ENCODE measurements at regions not wholly inside any gene's neighbourhood (a gene's known extent, or its start where the extent isn't known, plus 50 kb on each side); places are given as distances from the start of the nearest gene placed in this dataset.

- H3K36me3 ChIP-seq (ENCODE audit: low read depth, missing control alignments): no peaks in the 10 kb centered on the region
- H3K9me3 ChIP-seq: no peaks in the 10 kb centered on the region
- no peak for DNase-seq
- TF ChIP-seq POLR2A (IDR thresholded peaks at IDR 0.05) (no peak), CTCF (IDR thresholded peaks at IDR 0.05) (no peak)
- intact Hi-C loops (cut with DNase I; ENCODE audit: low total_unique reads): no loop called here
- H3K4me1 ChIP-seq: no peaks in the 10 kb centered on the region
- H3K27ac ChIP-seq: no peak overlapping the region
- WGBS, 2 donors: 76 to 89% methylated on average over 6 of the region's 6 CpGs
- no peaks in the 10 kb centered on the region for H3K27me3 ChIP-seq
- H3K4me3 ChIP-seq: no peak overlapping the region
Measured at GRCh38 chr15:61682891-61683735, 377.1 kb downstream of the VPS13C start.

GRCh38 chr15:61681676-61682075, 378.6 kb downstream of the VPS13C start:
- Histone ChIP-seq H3K27me3 (no peaks in the 10 kb centered on the region), H3K27ac (no peak overlapping the region), H3K36me3 (ENCODE audit: low read depth, missing control alignments) (no peaks in the 10 kb centered on the region), H3K4me1 (no peaks in the 10 kb centered on the region), H3K4me3 (no peak overlapping the region), H3K9me3 (no peaks in the 10 kb centered on the region)
- no peak for DNase-seq
- WGBS, 2 donors: 88 to 92% methylated on average over 2 of the region's 2 CpGs
- intact Hi-C loops (cut with DNase I; ENCODE audit: low total_unique reads): no loop called here
- TF ChIP-seq CTCF (IDR thresholded peaks at IDR 0.05) (no peak), POLR2A (IDR thresholded peaks at IDR 0.05) (no peak)

GRCh38 chr15:61681038-61681418, 379.2 kb downstream of the VPS13C start:
- Histone ChIP-seq H3K36me3 (ENCODE audit: low read depth, missing control alignments) (no peaks in the 10 kb centered on the region), H3K27ac (no peak overlapping the region), H3K27me3 (no peaks in the 10 kb centered on the region), H3K9me3 (no peaks in the 10 kb centered on the region), H3K4me3 (no peak overlapping the region), H3K4me1 (no peaks in the 10 kb centered on the region)
- TF ChIP-seq CTCF (IDR thresholded peaks at IDR 0.05): no peak
- TF ChIP-seq POLR2A (IDR thresholded peaks at IDR 0.05): no peak
- intact Hi-C loops (cut with DNase I; ENCODE audit: low total_unique reads): no loop called here
- WGBS, 2 donors: 80 to 91% methylated on average over 2 of the region's 2 CpGs
- DNase-seq: no peak

GRCh38 chr15:61680260-61681037, 379.8 kb downstream of the VPS13C start:
- Histone ChIP-seq H3K36me3 (ENCODE audit: low read depth, missing control alignments) (no peaks in the 10 kb centered on the region), H3K4me1 (no peaks in the 10 kb centered on the region), H3K9me3 (no peaks in the 10 kb centered on the region), H3K4me3 (no peak overlapping the region), H3K27me3 (no peaks in the 10 kb centered on the region), H3K27ac (no peak overlapping the region)
- no peak for DNase-seq
- intact Hi-C loops (cut with DNase I; ENCODE audit: low total_unique reads): no loop called here
- 73 to 78% methylated on average over 4 of the region's 4 CpGs for WGBS, 2 donors
- TF ChIP-seq POLR2A (IDR thresholded peaks at IDR 0.05) (no peak), CTCF (IDR thresholded peaks at IDR 0.05) (no peak)
